CD4-positive, alpha-beta memory T cell (primary cell): ENCODE measurements at regions not wholly inside any gene's neighbourhood (a gene's known extent, or its start where the extent isn't known, plus 50 kb on each side); places are given as distances from the start of the nearest gene placed in this dataset.

Experiments used
- CTCF ChIA-PET: fragments of 350-600 bp; sonication (Branson Sonifier 250); formaldehyde crosslinking; loops from one replicate; lab custom pipeline; 2021; ENCODE audit warnings: inconsistent platforms; ENCODE audit not compliant: partially characterized antibody; lab: Charles Lee
- POLR2A ChIA-PET: fragments of 350-600 bp; sonication (Branson Sonifier 250); formaldehyde crosslinking; loops from one replicate; lab custom pipeline; 2021; ENCODE audit not compliant: partially characterized antibody; lab: Charles Lee
- DNase-seq, 5 donors: peaks; one replicate each; pipeline versions ENCODE4 v3.0.0 to v3.0.0-alpha.2; 2020 to 2022; ENCODE audit warnings: mixed read lengths in 1 of 5
- H3K27ac ChIP-seq: one replicate; pipeline ENCODE4 v1.7.0; 2013; ENCODE audit warnings: low read depth, low read length
- H3K27me3 ChIP-seq: 2 replicates; pipeline ENCODE4 v1.7.0; 2013; ENCODE audit warnings: mild to moderate bottlenecking, low read length, moderate library complexity; ENCODE audit not compliant: insufficient read depth
- H3K36me3 ChIP-seq: 2 replicates; pipeline ENCODE4 v1.7.0; 2013; ENCODE audit warnings: mild to moderate bottlenecking, low read length, moderate library complexity; ENCODE audit not compliant: insufficient read depth
- H3K4me1 ChIP-seq: 2 replicates; pipeline ENCODE4 v1.7.0; 2013; ENCODE audit warnings: mild to moderate bottlenecking, low read length, moderate library complexity; ENCODE audit not compliant: insufficient read depth
- H3K4me3 ChIP-seq, 2 donors: one replicate each; pipeline ENCODE4 v1.7.0; 2013; ENCODE audit warnings: low read length in 2 of 2, mild to moderate bottlenecking in 1 of 2
- H3K9me3 ChIP-seq, 2 donors: one replicate each; pipeline ENCODE4 v1.7.0; 2013; ENCODE audit warnings: low read length in 2 of 2, control low read depth in 1 of 2; ENCODE audit not compliant: control insufficient read depth in 1 of 2
- H3K27ac Mint-ChIP-seq, 7 donors: one replicate each; pipeline ENCODE4 v1.8.0; 2020 to 2021; ENCODE audit warnings: mixed read lengths in 7 of 7, mild to moderate bottlenecking in 6 of 7, inconsistent platforms in 3 of 7, moderate library complexity in 3 of 7
- H3K27me3 Mint-ChIP-seq, 2 donors: one replicate each; pipeline ENCODE4 v1.8.0; 2020 to 2021; ENCODE audit warnings: mixed read lengths in 2 of 2
- H3K36me3 Mint-ChIP-seq, 2 donors: one replicate each; pipeline ENCODE4 v1.8.0; 2020 to 2021; ENCODE audit warnings: mixed read lengths in 2 of 2, inconsistent platforms in 1 of 2, mild to moderate bottlenecking in 1 of 2
- H3K4me1 Mint-ChIP-seq, 4 donors: one replicate each; pipeline ENCODE4 v1.8.0; 2020 to 2021; ENCODE audit warnings: mixed read lengths in 4 of 4, mild to moderate bottlenecking in 1 of 4
- H3K4me3 Mint-ChIP-seq, 8 donors: one replicate each; pipeline ENCODE4 v1.8.0; 2020 to 2021; ENCODE audit warnings: mixed read lengths in 8 of 8, mild to moderate bottlenecking in 7 of 8, moderate library complexity in 6 of 8, inconsistent platforms in 3 of 8
- H3K9me3 Mint-ChIP-seq, 8 donors: one replicate each; pipeline ENCODE4 v1.8.0; 2020 to 2021; ENCODE audit warnings: mixed read lengths in 8 of 8, mild to moderate bottlenecking in 5 of 8, inconsistent platforms in 3 of 8, moderate library complexity in 1 of 8
- intact Hi-C: fragments of 100-400 bp; cut with micrococcal nuclease; formaldehyde crosslinking; loops from one replicate; pipeline ENCODE4 v1.15.1; 2023

DNA sequence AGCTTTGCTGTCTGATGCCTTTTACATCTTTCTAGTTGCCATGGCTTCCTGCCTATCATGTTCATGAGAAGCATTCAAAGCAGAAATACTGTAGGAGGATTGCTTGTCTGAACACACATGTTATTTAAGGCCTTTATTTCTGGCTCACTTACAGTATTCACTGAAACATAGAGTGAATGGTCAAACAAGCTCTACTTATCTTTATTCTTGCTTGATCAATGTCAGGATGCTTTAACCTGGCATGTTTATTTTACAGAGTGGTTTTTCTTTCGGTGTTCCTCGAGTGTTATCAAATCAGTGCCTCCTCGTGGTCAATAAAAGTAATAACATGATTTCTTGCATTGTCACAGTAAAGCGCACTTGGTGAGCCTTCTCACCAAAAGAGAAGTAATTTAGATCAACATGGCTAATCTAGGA, 73.5 kb upstream of the PCDH17 start:
- intact Hi-C loops, result no loop called here
- no peaks in the 10 kb centered on the region for H3K4me1 Mint-ChIP-seq
- CTCF ChIA-PET, result no interaction called here
- no peak overlapping the region for H3K4me3 ChIP-seq
- H3K4me3 Mint-ChIP-seq, result no peak overlapping the region
- H3K4me1 ChIP-seq, result no peaks in the 10 kb centered on the region
- H3K9me3 Mint-ChIP-seq, result peaks cover 0 to 18% (median 3%) of the 10 kb centered on the region in 8 donors
- DNase-seq, result no peak
- H3K27ac ChIP-seq, result no peak overlapping the region
- POLR2A ChIA-PET, result no interaction called here
- H3K36me3 Mint-ChIP-seq, result no peaks in the 10 kb centered on the region
- H3K27me3 Mint-ChIP-seq, result no peaks in the 10 kb centered on the region
- no peaks in the 10 kb centered on the region for H3K27me3 ChIP-seq
- no peak overlapping the region for H3K27ac Mint-ChIP-seq
- H3K36me3 ChIP-seq, result no peaks in the 10 kb centered on the region
- peaks cover 0 to 3% of the 10 kb centered on the region in 2 donors for H3K9me3 ChIP-seq

- H3K36me3 ChIP-seq, result no peaks in the 10 kb centered on the region
- Mint-ChIP-seq H3K4me3 (no peak overlapping the region), H3K4me1 (peaks cover 0 to 5% (median 2%) of the 10 kb centered on the region in 4 donors), H3K27ac (no peak overlapping the region), H3K9me3 (peaks cover 2 to 8% (median 4%) of the 10 kb centered on the region in 8 donors), H3K27me3 (no peaks in the 10 kb centered on the region), H3K36me3 (no peaks in the 10 kb centered on the region)
- ChIA-PET POLR2A (no interaction called here), CTCF (no interaction called here)
- H3K4me3 ChIP-seq, result no peak overlapping the region
- no peaks in the 10 kb centered on the region for H3K9me3 ChIP-seq
- intact Hi-C loops, result no loop called here
- no peaks in the 10 kb centered on the region for H3K4me1 ChIP-seq
- no peak for DNase-seq
- H3K27ac ChIP-seq, result no peak overlapping the region
- no peaks in the 10 kb centered on the region for H3K27me3 ChIP-seq
These were observed 62.7 kb upstream of the PCDH17 start for GRCh38 chr13:57568865-57569264.

DNA sequence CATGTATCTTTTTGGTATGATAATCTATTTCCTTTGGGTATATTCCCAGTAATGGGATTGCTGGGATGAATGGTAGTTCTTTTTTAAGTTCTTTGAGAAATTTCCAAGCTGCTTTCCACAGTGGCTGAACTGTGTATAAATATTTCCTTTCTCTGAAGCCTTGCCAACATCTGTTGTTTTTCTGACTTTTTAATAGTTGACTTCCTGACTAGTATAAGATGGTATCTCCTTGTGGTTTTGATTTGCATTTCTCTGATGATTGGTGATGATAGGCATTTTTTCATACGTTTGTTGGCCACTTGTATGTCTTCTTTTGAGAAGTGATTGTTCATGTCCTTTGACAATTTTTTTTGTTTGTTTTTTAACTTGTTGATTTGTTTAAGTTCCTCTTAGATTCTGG, 61.6 kb upstream of the PCDH17 start:
- Histone ChIP-seq H3K27ac (no peak overlapping the region), H3K4me3 (no peak overlapping the region), H3K27me3 (no peaks in the 10 kb centered on the region), H3K9me3 (no peaks in the 10 kb centered on the region), H3K36me3 (no peaks in the 10 kb centered on the region), H3K4me1 (no peaks in the 10 kb centered on the region)
- ChIA-PET CTCF (no interaction called here), POLR2A (no interaction called here)
- no peaks in the 10 kb centered on the region for H3K36me3 Mint-ChIP-seq
- DNase-seq, result peak in 1 of 5 donors; percentile 5
- no peak overlapping the region for H3K4me3 Mint-ChIP-seq
- H3K27me3 Mint-ChIP-seq, result no peaks in the 10 kb centered on the region
- H3K4me1 Mint-ChIP-seq, result peaks cover 0 to 5% (median 2%) of the 10 kb centered on the region in 4 donors
- intact Hi-C loops, result no loop called here
- no peak overlapping the region for H3K27ac Mint-ChIP-seq
- peaks cover 2 to 13% (median 4%) of the 10 kb centered on the region in 8 donors for H3K9me3 Mint-ChIP-seq
